ENCODE measurements at regions not wholly inside any gene's neighbourhood (a gene's known extent, or its start where the extent isn't known, plus 50 kb on each side); places are given as distances from the start of the nearest gene placed in this dataset.

DNA sequence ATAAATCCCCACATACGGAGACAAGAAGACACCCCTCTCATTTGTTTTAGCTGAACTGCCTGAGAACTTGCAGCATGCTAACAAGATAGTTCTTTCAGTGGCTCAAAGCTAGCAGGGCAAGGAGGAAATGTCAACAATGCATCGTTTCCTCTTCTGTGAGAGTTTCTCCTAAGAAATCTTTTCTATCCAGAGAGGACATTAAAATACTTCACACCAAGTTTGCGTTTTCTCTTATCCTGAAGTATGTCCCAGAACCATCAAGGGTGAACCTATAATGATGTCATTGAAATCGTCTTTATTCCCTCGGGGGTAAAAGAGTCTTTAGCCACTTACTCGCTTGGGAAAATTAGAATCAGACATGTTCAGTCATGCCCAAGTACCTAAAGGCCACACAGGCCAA is 541.7 kb upstream of the MDFIC2 start (continued):
- TF ChIP-seq, protein P1, sequence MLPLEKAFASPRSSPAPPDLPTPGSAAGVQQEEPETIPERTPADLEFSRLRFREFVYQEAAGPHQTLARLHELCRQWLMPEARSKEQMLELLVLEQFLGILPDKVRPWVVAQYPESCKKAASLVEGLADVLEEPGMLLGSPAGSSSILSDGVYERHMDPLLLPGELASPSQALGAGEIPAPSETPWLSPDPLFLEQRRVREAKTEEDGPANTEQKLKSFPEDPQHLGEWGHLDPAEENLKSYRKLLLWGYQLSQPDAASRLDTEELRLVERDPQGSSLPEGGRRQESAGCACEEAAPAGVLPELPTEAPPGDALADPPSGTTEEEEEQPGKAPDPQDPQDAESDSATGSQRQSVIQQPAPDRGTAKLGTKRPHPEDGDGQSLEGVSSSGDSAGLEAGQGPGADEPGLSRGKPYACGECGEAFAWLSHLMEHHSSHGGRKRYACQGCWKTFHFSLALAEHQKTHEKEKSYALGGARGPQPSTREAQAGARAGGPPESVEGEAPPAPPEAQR (CRISPR knock-in tag; IDR thresholded peaks at IDR 0.05), result no peak
- TF ChIP-seq, protein P2, sequence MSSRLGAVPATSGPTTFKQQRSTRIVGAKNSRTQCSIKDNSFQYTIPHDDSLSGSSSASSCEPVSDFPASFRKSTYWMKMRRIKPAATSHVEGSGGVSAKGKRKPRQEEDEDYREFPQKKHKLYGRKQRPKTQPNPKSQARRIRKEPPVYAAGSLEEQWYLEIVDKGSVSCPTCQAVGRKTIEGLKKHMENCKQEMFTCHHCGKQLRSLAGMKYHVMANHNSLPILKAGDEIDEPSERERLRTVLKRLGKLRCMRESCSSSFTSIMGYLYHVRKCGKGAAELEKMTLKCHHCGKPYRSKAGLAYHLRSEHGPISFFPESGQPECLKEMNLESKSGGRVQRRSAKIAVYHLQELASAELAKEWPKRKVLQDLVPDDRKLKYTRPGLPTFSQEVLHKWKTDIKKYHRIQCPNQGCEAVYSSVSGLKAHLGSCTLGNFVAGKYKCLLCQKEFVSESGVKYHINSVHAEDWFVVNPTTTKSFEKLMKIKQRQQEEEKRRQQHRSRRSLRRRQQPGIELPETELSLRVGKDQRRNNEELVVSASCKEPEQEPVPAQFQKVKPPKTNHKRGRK (CRISPR knock-in tag; IDR thresholded peaks at IDR 0.05; ENCODE audit: borderline replicate concordance), result no peak
- no peak for TF ChIP-seq ZNF396 (CRISPR knock-in tag; IDR thresholded peaks at IDR 0.05; ENCODE audit: borderline replicate concordance)
- TF ChIP-seq ZNF423 (CRISPR knock-in tag; IDR thresholded peaks at IDR 0.05), result no peak

DNA sequence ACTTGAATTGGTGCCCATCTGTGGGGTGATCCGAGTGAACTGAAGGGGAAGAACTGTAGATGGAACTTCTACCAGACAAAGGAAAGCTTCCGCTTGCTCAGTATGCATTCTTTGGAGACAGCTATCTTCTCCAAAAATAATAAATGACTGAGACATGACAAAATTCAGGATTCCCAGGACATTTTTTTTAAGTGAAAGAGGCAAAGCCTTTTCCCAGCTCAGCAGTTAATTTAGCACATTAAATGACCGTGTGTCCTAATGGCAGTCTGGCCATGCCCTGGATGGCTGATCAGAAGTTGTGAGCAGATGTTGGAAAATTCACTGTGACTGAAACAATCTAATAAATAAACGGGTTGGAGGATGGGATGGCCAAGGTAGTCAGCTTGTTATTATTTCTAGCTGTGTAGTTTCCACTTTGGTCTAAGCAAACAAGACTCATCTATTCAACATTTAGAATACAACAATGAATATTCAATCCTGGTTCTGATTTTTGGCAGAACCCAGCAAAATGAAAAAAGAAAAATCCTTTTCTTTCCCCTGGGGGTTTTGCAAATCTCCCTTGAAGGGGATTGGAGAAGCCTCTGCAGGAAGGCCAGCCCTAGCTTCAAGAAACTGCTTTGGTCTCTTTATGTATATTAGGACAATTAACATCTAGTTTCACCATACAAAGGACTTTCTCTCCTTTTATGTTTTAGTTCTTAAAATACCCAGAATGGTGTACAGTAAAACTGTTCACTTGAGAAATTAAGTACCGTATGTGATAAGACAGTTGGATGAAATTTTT is 540.9 kb upstream of the MDFIC2 start:
- peak overlapping the region; percentile 48 for H3K27ac Mint-ChIP-seq
- no peaks in the 10 kb centered on the region for H3K36me3 Mint-ChIP-seq
- no peak overlapping the region for H3K4me3 Mint-ChIP-seq
- ChIA-PET POLR2A (no interaction called here), CTCF (interaction anchor here (1.2 to 1.5 kb wide), 2 partner anchors 13 to 303 kb away, joined by 3 to 5 read pairs; no protein-coding TSS in a partner anchor)
- no peak for DNase-seq (ENCODE audit: low spot score)
- H3K27me3 Mint-ChIP-seq (ENCODE audit: low read depth), result no peaks in the 10 kb centered on the region
- H3K9me3 Mint-ChIP-seq, result no peaks in the 10 kb centered on the region
- TF ChIP-seq ZNF671 (CRISPR knock-in tag; IDR thresholded peaks at IDR 0.05) (no peak), ZNF317 (CRISPR knock-in tag; IDR thresholded peaks at IDR 0.05; ENCODE audit: borderline replicate concordance, low read depth) (no peak), PRRX2 (CRISPR knock-in tag; IDR thresholded peaks at IDR 0.05) (no peak), TEAD4 (CRISPR knock-in tag; IDR thresholded peaks at IDR 0.05) (no peak), ZBTB21 (CRISPR knock-in tag; IDR thresholded peaks at IDR 0.05; ENCODE audit: borderline replicate concordance) (no peak), ELF4 (CRISPR knock-in tag; IDR thresholded peaks at IDR 0.05; ENCODE audit: low read depth) (no peak)
- TF ChIP-seq, protein P3, sequence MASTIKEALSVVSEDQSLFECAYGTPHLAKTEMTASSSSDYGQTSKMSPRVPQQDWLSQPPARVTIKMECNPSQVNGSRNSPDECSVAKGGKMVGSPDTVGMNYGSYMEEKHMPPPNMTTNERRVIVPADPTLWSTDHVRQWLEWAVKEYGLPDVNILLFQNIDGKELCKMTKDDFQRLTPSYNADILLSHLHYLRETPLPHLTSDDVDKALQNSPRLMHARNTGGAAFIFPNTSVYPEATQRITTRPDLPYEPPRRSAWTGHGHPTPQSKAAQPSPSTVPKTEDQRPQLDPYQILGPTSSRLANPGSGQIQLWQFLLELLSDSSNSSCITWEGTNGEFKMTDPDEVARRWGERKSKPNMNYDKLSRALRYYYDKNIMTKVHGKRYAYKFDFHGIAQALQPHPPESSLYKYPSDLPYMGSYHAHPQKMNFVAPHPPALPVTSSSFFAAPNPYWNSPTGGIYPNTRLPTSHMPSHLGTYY (CRISPR knock-in tag; IDR thresholded peaks at IDR 0.05), result no peak
- TF ChIP-seq, protein P4, sequence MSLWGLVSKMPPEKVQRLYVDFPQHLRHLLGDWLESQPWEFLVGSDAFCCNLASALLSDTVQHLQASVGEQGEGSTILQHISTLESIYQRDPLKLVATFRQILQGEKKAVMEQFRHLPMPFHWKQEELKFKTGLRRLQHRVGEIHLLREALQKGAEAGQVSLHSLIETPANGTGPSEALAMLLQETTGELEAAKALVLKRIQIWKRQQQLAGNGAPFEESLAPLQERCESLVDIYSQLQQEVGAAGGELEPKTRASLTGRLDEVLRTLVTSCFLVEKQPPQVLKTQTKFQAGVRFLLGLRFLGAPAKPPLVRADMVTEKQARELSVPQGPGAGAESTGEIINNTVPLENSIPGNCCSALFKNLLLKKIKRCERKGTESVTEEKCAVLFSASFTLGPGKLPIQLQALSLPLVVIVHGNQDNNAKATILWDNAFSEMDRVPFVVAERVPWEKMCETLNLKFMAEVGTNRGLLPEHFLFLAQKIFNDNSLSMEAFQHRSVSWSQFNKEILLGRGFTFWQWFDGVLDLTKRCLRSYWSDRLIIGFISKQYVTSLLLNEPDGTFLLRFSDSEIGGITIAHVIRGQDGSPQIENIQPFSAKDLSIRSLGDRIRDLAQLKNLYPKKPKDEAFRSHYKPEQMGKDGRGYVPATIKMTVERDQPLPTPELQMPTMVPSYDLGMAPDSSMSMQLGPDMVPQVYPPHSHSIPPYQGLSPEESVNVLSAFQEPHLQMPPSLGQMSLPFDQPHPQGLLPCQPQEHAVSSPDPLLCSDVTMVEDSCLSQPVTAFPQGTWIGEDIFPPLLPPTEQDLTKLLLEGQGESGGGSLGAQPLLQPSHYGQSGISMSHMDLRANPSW (CRISPR knock-in tag; conservative IDR thresholded peaks at IDR 0.05; ENCODE audit: low read depth), result no peak
- TF ChIP-seq, protein P5, sequence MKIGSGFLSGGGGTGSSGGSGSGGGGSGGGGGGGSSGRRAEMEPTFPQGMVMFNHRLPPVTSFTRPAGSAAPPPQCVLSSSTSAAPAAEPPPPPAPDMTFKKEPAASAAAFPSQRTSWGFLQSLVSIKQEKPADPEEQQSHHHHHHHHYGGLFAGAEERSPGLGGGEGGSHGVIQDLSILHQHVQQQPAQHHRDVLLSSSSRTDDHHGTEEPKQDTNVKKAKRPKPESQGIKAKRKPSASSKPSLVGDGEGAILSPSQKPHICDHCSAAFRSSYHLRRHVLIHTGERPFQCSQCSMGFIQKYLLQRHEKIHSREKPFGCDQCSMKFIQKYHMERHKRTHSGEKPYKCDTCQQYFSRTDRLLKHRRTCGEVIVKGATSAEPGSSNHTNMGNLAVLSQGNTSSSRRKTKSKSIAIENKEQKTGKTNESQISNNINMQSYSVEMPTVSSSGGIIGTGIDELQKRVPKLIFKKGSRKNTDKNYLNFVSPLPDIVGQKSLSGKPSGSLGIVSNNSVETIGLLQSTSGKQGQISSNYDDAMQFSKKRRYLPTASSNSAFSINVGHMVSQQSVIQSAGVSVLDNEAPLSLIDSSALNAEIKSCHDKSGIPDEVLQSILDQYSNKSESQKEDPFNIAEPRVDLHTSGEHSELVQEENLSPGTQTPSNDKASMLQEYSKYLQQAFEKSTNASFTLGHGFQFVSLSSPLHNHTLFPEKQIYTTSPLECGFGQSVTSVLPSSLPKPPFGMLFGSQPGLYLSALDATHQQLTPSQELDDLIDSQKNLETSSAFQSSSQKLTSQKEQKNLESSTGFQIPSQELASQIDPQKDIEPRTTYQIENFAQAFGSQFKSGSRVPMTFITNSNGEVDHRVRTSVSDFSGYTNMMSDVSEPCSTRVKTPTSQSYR (CRISPR knock-in tag; IDR thresholded peaks at IDR 0.05), result no peak
- peaks cover 83% of the 10 kb centered on the region for H3K4me1 Mint-ChIP-seq
- ATAC-seq, result peak; percentile 43

Measured in WTC11 (cell line).